OCI-LY3 (cell line): ENCODE measurements at regions not wholly inside any gene's neighbourhood (a gene's known extent, or its start where the extent isn't known, plus 50 kb on each side); places are given as distances from the start of the nearest gene placed in this dataset.
"Not testable (repeated sequence)": the region's sequence is repeated elsewhere in the genome, so short reads cannot be mapped to it uniquely, and the experiment has no call there.

Source experiments
- H2AFZ ChIP-seq: fragments of 200-600, 300-600 bp; shearing (Covaris generic); 2 replicates; pipeline ENCODE4 v1.6.0; 2014; ENCODE audit warnings: antibody characterized with exemption, low read depth, low read length
- H3K27ac ChIP-seq: fragments of 200-600, 300-600 bp; sonication (generic); 2 replicates; pipeline ENCODE4 v1.5.1; 2014; ENCODE audit warnings: mild to moderate bottlenecking, low read length, moderate library complexity, mixed read lengths
- H3K27me3 ChIP-seq: fragments of 200-600, 300-600 bp; sonication (generic); 2 replicates; pipeline ENCODE4 v1.6.1; 2014; ENCODE audit warnings: low read depth, low read length, mixed read lengths
- H3K36me3 ChIP-seq: fragments of 200-600, 300-600 bp; sonication (generic); replicated peaks from 2 replicates; pipeline ENCODE3; 2014; ENCODE audit warnings: low read depth, low read length, mixed read lengths
- H3K4me1 ChIP-seq: fragments of 300-600, 200-600 bp; sonication (generic); 2 replicates; pipeline ENCODE4 v1.6.1; 2014; ENCODE audit warnings: low read length, mixed read lengths
- H3K4me2 ChIP-seq: fragments of 200-600, 300-600 bp; sonication (generic); 2 replicates; pipeline ENCODE4 v1.6.1; 2014; ENCODE audit warnings: low read length, mixed read lengths
- H3K4me3 ChIP-seq: fragments of 300-600, 200-600 bp; sonication (generic); 2 replicates; pipeline ENCODE4 v1.5.1; 2014; ENCODE audit warnings: antibody characterized with exemption, mild to moderate bottlenecking, low read length, moderate library complexity
- H3K79me2 ChIP-seq: fragments of 300-600, 200-600 bp; shearing (Covaris generic); 2 replicates; pipeline ENCODE4 v1.6.1; 2014; ENCODE audit warnings: mild to moderate bottlenecking, low read length, mixed read lengths
- H3K9ac ChIP-seq: fragments of 300-600, 200-600 bp; shearing (Covaris generic); 2 replicates; pipeline ENCODE4 v1.6.0; 2014; ENCODE audit warnings: mild to moderate bottlenecking, low read length, moderate library complexity
- H3K9me3 ChIP-seq: fragments of 200-600, 300-600 bp; shearing (Covaris generic); 2 replicates; pipeline ENCODE4 v1.6.1; 2014; ENCODE audit warnings: low read length, mixed read lengths; ENCODE audit not compliant: insufficient read depth
- H4K20me1 ChIP-seq: fragments of 200-600, 300-600 bp; sonication (generic); 2 replicates; pipeline ENCODE4 v1.6.1; 2016; ENCODE audit warnings: low read length, mixed read lengths; ENCODE audit not compliant: insufficient read depth
- EZH2phosphoT487 ChIP-seq: fragments of 200-600 bp; shearing (Covaris generic); IDR thresholded peaks from 2 replicates; pipeline ENCODE4 v1.6.1; 2018; ENCODE audit warnings: antibody characterized with exemption, mixed run types, low read depth
- TF ChIP-seq, protein P1 (sequence below): fragments of 200-600, 300-600 bp; sonication (generic); IDR thresholded peaks from 2 replicates; pipeline ENCODE4 v1.5.1; 2014; ENCODE audit warnings: antibody characterized with exemption, low read length, low read depth

- H3K79me2 ChIP-seq: no peaks in the 10 kb centered on the region
Observed at GRCh38 chr13:72555601-72556000, 171.8 kb downstream of the MZT1 start.

GRCh38 chr13:72552731-72553130 is 174.7 kb downstream of the MZT1 start:
- Histone ChIP-seq H3K27ac (no peak overlapping the region), H4K20me1 (no peaks in the 10 kb centered on the region), H3K27me3 (no peaks in the 10 kb centered on the region), H3K4me3 (no peak overlapping the region), H3K79me2 (no peaks in the 10 kb centered on the region), H3K9me3 (no peaks in the 10 kb centered on the region), H2AFZ (no peak overlapping the region), H3K36me3 (no peaks in the 10 kb centered on the region), H3K9ac (no peak overlapping the region), H3K4me1 (no peaks in the 10 kb centered on the region), H3K4me2 (no peak overlapping the region)
- no peak for TF ChIP-seq EZH2phosphoT487
- TF ChIP-seq, protein P1, sequence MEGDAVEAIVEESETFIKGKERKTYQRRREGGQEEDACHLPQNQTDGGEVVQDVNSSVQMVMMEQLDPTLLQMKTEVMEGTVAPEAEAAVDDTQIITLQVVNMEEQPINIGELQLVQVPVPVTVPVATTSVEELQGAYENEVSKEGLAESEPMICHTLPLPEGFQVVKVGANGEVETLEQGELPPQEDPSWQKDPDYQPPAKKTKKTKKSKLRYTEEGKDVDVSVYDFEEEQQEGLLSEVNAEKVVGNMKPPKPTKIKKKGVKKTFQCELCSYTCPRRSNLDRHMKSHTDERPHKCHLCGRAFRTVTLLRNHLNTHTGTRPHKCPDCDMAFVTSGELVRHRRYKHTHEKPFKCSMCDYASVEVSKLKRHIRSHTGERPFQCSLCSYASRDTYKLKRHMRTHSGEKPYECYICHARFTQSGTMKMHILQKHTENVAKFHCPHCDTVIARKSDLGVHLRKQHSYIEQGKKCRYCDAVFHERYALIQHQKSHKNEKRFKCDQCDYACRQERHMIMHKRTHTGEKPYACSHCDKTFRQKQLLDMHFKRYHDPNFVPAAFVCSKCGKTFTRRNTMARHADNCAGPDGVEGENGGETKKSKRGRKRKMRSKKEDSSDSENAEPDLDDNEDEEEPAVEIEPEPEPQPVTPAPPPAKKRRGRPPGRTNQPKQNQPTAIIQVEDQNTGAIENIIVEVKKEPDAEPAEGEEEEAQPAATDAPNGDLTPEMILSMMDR: no peak

More at GRCh38 chr13:72555601-72556000, 171.8 kb downstream of the MZT1 start:
- Histone ChIP-seq H3K4me3 (no peak overlapping the region), H3K27me3 (no peaks in the 10 kb centered on the region), H3K4me2 (no peak overlapping the region), H3K9ac (no peak overlapping the region), H3K9me3 (no peaks in the 10 kb centered on the region), H3K36me3 (no peaks in the 10 kb centered on the region), H3K4me1 (no peaks in the 10 kb centered on the region), H3K27ac (no peak overlapping the region), H4K20me1 (no peaks in the 10 kb centered on the region), H2AFZ (no peak overlapping the region)
- no peak for TF ChIP-seq EZH2phosphoT487
- TF ChIP-seq, protein P1: no peak

DNA sequence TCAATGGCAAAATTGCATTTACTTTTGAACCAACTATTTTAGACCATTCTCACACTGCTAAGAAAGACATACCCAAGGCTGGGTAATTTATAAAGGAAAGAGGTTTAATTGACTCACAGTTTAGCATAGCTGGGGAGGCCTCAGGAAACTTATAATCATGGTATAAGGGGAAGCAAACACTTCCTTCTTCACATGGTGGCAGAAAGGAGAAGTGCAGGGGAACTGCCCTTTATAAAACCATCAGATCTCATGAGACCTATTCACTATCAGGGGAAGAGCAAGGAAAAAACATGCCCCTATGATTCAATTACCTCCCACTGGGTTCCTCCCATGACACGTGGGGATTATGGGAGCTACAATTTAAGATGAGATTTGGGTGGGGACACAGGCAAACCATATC is 181.5 kb downstream of the MZT1 start:
- H3K27me3 ChIP-seq, H3K4me1 ChIP-seq, H4K20me1 ChIP-seq, H3K9ac ChIP-seq, H2AFZ ChIP-seq, H3K4me2 ChIP-seq, H3K9me3 ChIP-seq, H3K36me3 ChIP-seq, H3K4me3 ChIP-seq, H3K27ac ChIP-seq, H3K79me2 ChIP-seq: not testable (repeated sequence)

- Histone ChIP-seq H2AFZ (no peak overlapping the region), H3K4me2 (no peak overlapping the region), H3K36me3 (no peaks in the 10 kb centered on the region), H3K27ac (no peak overlapping the region), H3K4me1 (no peaks in the 10 kb centered on the region), H3K9ac (no peak overlapping the region), H3K9me3 (no peaks in the 10 kb centered on the region), H3K4me3 (no peak overlapping the region), H3K27me3 (no peaks in the 10 kb centered on the region), H3K79me2 (no peaks in the 10 kb centered on the region), H4K20me1 (no peaks in the 10 kb centered on the region)
- TF ChIP-seq, protein P1: no peak
- TF ChIP-seq EZH2phosphoT487: no peak
Observed at GRCh38 chr13:72545030-72545719, 182.3 kb downstream of the MZT1 start.
